ENCODE measurements at regions not wholly inside any gene's neighbourhood (a gene's known extent, or its start where the extent isn't known, plus 50 kb on each side); places are given as distances from the start of the nearest gene placed in this dataset.

DNA sequence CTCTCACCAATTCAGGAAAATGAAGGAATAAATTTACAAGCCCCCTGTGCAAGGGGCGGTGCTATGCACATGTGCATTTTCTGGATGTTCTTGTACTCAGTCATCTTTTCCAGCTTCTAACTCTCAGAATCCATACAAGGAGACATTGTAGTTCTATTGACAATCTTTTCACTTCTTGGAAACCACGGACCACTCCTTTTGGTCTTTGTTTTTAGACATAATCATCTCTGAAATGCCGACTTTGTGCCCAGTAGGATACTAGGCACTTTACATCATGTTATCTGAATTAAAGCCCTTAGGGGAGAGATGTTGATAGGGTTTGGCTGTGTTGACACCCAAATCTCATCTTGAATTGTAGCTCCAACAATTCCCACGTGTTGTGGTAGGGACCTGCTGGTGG is 322.6 kb upstream of the WWC1 start:
- DNase-seq (ENCODE audit: low read depth): no peak

DNA sequence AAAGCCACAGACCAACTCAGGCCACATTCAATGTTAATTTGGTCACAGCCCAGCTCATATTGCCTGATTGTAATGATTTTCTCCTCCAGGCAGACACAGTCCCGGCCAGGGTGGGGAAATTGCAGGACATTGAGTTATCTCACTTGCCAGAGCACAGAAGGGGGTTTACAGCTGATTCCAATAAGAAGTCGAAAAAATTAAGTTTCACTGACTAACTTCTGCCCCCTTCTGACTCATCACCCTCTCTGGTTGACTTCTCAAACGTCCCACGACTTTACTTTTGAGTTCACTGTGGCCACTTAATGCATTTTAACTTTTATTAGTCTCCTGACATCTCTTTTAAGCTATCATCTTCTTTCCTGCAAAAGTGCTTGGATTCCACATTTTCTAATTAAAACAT is 321.4 kb upstream of the WWC1 start:
- DNase-seq (ENCODE audit: low read depth): no peak

DNA sequence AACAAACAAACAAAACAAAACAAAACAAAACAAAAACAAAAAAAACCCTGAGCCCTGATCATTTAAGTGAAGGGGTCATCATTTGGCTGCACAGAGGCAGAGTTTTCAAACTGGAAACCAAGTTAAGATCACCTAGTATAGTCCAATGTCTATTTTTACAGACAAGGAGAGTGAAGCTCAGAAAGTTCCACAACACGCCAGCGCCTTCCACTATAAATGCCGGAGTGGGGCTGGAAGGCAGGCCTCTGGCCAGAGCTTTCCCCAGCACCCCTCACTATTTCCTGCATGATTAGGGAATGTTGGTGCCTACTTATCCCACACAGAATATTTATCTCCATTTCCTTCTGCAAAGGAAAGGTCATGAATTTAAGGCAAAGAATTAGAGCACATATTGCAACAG is 319.7 kb upstream of the WWC1 start:
- DNase-seq (ENCODE audit: low read depth): no peak

DNA sequence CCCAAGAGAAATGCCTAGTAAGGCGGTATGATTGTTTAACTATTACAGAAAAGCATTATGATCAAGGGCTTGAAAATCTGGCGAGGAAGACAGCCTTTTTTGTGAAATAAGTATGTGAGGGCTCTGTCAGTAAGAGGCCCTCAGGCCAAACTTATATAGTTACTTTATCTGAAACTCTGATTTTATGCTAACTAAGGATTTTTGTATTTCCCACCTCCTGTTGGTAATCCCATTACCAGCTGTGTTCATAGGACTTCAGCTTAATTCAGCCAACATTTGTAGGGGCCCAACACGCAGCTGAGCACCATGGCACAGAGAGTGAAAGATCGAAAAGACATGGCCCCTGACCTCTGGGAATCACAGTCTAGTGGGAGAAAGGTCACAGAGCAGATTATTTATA is 318.3 kb upstream of the WWC1 start:
- DNase-seq (ENCODE audit: low read depth): no peak

DNA sequence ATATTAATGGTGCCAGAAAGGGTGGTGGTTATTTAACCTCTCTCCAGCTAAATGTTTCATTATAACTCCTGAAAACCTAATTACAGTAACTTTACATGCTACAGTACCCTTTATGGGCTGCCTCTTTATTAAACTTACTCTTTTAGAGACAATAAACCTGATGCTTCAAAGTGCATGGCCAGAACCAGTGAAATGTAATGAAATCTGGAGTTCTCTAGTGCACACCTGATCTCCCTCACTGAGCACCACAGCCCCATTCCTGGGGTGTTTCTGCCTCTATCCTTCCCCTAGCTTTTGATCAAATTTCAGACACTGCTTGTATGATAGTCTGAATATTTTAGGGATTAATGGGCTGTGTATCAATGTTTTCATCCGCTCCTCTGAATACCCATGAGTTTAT is 306.5 kb upstream of the WWC1 start:
- no peak for DNase-seq (ENCODE audit: low read depth)

DNA sequence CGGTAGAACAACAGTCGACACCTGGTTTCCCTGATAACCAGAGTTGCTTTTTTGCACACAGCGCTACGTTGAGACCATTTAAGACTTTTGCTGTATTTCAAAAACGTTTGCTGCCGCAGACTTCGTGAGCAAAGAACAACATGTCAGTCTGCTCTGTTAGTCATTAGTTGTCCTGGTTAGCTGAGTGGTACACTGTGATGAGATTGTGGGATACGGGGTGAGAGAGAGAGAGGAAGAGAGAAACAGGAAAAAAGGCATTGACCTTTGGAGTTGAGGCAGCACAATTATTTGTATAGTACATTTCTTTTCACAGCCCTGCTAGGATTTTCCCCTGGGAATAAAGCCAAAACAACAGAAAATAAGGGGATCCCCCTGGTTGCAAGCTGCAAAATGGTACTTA is 306.1 kb upstream of the WWC1 start:
- DNase-seq (ENCODE audit: low read depth): no peak

DNA sequence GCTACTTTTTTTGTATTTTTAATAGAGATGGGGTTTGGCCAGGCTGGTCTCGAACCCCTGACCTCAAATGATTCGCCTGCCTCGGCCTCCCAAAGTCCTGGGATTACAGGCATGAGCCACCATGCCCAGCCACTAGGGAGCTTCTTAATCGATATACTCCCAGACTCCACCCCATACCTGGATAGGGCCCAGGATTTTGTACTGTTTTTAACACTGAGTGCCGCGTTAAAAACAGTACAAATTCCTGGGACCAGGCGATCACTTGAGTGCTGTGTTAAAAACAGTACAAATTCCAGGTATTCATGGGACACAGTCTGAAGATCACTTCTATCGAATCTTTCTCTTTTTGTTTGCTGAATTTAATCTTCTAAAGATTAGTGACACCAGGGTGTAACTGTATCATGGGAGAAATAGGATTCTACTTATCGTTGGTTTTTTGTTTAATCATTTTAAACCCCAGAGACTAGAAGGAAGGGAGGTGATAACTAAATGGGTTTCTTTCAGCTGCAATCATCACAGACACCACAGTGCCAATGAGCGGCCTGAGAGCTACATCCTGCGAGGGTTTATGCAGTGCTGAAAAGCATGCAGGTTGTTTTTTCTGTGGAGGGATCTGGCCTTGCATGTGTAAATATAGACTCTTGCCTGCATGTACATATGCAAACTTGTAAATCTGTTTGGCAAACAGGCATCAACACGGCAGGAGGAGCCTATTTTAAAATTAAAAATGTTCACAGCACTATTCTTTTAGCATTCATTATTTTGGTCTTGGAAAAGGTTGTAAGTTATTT is 303.8 kb upstream of the WWC1 start:
- no peak for DNase-seq (ENCODE audit: low read depth)

DNA sequence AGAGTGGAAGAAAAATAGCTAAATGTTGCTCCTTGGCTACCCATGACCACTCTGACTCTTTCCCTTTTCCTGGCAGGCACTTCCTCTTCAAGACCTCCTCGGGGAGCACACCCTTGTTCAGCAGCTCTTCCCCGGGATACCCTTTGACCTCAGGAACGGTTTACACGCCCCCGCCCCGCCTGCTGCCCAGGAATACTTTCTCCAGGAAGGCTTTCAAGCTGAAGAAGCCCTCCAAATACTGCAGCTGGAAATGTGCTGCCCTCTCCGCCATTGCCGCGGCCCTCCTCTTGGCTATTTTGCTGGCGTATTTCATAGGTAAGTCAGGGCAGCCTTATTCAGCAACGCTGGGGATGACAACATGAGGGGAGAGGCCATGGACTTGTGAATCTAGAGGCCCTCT is 298.6 kb upstream of the WWC1 start:
- no peak for DNase-seq (ENCODE audit: low read depth)

DNA sequence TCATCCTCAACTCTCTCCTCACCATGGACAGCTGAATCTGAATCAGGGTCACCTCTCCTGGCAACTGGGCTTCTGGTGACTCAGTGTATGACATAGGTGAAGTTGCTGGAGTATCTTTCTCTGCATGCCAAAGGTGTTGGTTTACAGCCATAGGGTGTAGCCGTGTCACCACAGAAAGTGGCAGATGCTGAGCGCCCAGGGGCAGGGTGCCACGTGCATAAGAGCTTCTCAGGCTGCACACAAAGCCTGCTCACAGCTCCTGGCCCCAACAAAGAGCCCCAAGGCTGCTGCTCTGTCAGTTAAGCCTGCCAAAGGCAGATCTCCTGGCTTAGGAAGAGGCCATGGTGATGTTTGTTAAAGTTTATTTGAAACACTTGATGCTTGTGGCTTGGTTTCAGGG is 297.7 kb upstream of the WWC1 start:
- no peak for DNase-seq (ENCODE audit: low read depth)

DNA sequence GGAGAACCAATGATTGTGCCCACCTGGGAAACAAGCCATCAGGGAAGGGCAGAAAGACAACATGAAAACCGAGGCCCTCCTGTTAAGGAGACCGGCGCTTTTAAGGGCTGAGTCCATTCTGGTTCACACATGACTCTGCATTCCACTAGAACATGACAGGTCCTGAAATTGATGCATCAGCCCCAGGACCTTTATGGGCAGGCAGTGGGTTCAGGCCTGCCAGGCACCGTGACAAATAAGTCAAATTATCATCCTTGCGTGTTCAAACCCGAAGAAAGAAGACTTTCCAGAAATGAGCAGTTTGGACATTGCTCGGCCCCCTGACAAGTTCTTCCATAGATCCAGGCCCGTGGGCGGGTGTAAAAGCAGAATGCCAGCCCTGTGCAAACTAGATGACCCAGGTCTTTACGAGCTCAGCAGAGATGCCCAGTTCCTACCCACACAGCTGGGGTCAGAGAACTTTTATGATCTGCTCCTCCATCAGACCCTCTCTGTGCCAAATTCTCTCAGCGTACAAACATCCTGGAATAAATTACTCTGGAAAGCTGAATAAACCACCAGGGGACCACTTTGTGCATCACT is 295.5 kb upstream of the WWC1 start:
- DNase-seq (ENCODE audit: low read depth): no peak

DNA sequence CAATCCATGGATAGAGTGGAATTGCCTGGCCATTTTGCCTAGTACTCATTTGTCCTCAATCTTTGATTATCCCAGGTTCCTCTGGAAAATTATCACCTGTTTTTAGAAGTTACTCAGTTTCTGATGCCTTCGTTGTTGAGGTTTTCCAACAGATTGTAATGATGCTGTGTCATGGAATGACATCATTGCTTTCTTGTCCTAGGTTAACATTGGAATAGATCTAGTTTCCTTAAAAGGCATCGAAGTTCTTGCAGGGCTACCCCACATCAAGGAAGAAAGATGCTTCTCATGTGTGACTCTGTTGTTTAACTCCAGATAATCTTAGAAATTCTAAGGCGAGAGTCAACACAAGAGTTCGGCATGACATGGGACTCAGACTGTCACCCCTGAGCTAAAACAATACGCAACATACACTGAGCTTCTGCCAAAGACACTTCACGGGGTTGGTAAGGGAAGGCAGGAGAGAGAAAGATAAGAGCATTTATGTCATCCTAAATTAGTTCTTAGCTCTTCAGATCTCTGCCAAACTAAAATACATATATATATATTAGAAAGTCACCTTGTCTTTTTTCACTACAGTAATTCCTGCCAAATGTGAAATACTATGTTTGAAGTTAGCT is 293.2 kb upstream of the WWC1 start:
- DNase-seq (ENCODE audit: low read depth): no peak

DNA sequence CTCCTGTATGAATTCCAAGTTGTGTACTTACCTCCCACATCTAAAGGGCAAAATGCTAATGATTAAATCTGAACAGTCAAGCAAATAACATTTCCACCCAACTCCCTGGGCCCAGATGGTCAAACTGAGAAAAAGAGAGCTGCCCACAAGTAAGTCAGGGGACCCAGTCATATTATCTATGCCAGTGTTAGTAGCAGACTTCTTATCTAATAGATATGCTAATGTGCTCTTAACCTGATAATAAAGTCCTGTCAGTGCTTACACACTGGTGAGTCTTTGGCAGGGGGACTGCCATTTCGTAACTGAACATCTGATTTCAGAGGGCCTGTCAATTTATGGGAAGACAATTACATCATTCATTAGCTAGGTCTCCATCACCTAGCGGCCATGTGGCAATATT is 292.3 kb upstream of the WWC1 start:
- DNase-seq (ENCODE audit: low read depth): no peak

DNA sequence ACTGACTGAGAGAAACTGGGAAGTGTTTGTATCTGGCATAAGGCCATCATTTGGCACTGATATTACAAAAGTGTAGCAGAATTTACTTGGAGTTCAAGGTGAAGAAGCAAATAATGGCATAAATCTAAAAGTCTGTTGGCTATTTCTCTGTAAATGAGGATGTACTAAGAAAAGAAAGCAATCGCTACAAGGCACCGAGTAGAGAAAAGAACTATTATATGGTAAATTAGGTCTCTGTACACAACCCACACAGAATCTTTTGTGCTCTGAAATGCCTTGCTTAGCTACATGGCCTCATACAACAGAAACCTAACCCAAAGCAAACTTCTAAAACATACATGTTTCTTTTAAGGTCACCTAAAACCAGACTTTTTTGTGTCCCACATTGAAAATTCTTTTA is 290.1 kb upstream of the WWC1 start:
- DNase-seq (ENCODE audit: low read depth): no peak

DNA sequence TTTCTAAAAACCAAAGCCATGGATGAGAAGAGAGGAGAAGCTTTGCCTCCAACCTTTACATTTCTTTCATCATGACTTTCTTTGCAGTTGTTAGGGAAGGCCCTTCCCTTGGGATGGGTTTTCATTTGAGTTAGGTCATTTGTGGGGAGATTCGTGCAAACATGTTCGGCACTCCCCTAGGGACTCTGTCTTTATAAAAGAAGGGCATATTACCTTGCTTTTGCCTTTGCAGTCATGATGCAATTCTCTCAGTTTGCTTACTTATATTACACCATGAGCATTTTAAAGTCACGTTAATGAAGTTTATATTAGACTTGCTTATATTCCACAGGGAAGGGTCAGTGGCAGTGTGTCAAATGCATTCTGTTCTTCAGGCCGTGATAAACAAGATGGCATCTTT is 289.3 kb upstream of the WWC1 start:
- DNase-seq (ENCODE audit: low read depth): no peak

DNA sequence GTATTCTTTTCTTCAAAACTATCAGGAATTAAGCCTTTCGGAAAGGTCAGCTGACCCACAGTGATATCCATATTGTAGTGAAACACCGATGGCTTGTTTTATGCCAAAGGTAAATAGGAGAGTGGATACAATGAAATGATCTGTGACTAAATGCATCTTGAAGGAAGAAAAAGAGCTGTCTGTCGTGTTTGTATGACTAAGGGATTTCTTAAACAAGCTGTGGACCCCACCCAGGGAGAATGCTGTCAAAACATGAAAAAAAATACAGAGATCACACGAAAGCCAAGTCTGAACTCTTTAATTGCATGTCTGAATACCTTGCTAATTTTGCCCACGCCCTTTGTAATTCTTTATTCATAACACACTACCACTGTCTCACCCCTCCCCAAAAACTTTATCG is 286.4 kb upstream of the WWC1 start:
- DNase-seq (ENCODE audit: low read depth): no peak

DNA sequence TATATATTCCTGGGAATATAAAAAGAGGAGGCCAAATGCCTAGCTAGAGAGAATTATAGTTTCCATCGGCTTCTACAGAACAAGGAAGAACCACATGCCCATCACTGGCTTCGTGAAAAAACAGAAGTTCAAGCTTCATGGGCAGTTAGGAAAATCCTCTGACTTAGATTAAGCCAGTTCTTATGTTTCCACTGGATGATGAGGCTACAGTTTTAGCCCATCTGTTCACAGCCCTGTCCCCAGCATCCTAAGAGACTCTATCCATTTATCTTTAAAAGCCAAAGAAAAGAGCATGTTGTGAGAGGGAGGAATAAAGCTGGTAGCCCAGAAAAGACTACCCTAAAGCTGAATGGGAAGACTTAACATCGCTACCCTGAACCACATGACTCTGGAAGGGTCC is 285.5 kb upstream of the WWC1 start:
- no peak for DNase-seq (ENCODE audit: low read depth)

DNA sequence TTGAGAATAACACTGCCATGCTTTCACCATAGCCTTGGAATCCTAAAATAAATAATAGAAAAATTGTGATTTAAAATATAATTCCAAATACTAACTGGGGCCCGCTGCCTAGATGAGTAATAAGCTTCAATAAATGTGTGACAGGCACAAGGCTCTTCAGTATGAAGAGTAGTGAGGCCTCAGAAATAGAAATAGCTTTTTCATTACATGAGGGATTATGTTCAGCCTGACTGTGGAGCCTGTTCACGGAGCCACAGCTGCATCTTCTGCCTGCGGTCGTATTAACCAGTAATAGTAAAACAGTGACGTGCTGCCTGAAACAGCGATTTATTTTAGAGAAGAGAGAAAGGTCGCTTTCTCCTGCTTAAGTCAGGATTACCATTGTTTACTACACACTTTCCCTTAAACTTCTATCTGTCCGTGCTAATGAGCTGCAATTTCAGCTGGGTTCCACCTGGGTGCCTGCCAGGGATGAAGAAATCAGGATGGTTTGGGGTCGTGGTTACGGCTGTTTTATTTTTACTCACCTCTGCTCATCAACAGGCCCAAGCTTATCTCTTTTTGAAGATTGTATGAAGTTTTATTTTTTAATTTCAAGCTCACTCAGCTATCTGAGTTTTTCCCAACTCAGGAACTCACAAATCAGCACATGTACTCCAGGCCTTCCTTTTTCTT is 284.9 kb upstream of the WWC1 start:
- no peak for DNase-seq (ENCODE audit: low read depth)

DNA sequence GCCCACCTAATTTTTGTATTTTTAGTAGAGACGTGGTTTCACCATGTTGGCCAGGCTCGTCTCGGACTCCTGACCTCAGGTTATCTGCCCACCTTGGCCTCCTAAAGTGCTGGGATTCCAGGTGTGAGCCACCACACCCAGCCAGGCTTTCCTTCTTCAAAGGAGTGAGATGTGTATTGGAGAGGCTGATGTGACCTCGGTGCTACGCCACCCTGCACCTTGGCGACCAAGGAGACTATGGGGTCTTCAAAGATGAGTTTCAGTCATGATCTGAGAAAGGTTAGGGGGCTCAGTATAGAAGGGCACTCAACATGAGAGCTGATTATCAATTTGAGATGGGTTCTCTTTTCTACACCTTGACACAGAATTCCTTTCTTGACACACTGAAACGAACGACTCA is 284.2 kb upstream of the WWC1 start:
- DNase-seq (ENCODE audit: low read depth): no peak

DNA sequence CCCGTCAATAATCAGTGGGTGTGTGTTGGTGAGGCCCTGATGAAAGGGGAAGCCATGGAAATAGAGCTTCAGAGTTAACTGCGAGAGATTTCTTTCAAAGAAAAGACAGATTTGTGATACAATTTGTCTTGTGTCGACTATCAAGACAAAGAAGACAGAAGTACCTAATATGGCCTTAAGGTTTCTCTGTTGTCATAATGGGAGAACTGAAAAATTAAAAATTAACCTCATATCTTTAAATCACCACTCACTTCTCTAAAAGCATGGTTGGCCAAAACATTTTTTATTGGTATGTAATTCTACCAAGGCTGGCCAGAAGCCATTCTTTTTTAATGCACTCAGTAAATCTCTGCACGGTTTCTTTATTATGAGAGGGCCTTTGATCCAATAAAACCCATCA is 282.9 kb upstream of the WWC1 start:
- no peak for DNase-seq (ENCODE audit: low read depth)

DNA sequence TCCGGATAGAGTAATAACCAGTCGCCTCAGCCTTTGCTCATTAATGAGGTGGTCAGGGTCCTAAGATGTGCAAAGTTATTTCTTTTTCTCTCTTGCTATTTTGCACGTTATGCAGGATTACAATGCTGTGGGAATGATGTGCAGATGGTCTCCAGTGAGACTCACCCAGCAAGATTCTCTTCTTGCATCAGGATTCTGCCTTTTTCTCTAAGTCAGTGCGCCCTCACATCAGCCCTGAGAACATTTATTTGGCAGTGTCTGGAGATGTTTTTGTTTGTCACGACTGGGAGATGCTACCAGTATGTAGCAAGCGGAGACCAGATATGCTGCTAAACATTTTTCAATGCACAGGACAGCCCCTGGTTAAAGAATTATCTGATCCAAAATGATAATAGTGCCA is 280.3 kb upstream of the WWC1 start:
- no peak for DNase-seq (ENCODE audit: low read depth)

DNA sequence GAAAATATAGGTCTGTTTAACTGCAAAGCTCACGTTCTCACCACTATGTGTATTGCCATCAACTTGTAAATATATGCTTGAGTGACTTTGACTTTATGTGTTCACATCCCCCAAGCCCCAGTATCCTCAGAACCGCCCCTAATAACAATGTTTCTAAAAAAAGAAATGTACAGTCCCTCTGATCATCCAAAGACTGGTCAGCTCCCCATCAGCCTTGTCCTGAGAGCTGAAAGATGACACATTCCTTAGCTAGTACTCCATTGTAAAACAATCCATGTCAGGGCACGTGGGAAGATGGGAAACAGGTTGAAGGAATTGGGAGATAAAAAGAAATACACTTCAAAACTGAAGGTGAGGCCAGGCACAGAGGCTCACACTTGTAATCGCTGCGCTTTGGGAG is 279.4 kb upstream of the WWC1 start:
- no peak for DNase-seq (ENCODE audit: low read depth)

DNA sequence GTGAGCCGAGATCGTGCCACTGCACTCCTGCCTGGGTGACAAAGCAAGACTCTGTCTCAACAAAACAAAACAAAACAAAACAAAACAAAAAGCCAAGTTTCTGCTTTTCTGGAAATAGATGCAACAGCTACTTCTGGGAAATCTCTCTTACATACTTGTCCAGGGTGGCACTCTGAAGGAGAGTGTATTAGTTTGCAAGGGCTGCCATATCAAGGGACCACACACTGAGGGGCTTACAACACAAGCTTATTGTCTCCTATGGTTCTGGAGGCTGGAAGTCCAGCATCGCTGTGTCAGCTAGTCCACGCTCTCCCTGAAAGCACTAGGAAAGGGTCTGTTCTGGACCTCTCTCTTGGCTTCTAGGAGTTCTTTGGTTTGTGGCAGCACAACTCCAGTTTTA is 277.9 kb upstream of the WWC1 start:
- no peak for DNase-seq (ENCODE audit: low read depth)

Measured in LHCN-M2 (cell line).